ENCODE measurements at regions not wholly inside any gene's neighbourhood (a gene's known extent, or its start where the extent isn't known, plus 50 kb on each side); places are given as distances from the start of the nearest gene placed in this dataset.

DNA sequence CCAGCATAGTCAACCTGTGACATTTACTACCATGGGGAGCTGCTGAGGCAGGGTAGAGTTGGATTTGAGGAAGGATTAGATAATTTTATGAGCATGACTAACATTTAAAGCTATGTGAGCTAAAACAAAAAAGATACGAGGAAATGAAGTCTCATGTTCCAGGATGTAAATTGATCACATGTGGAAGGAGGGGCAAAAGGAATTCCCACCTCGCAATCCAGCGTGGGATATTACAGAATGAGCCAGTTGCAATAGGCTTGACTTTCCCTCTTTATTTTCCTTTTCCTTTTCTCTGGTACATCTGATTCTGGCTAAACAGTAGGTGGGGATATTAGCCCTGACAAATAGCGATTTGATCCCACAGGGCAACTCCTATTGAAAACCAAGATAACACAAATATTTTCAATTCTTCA is 214.9 kb upstream of the HMGA2 start:
- POLR2A ChIA-PET = interaction anchor here (1.6 to 2.8 kb wide), 2 partner anchors 35 to 215 kb away, joined by 5 to 9 read pairs; partner anchors contain the start of gene HMGA2
- peak; percentile 48 for DNase-seq (ENCODE audit: low read depth, low spot score)
- Histone ChIP-seq H3K9ac (ENCODE audit: low read length) (peak overlapping the region; percentile 30), H3K36me3 (ENCODE audit: control insufficient read depth in 1 of 2, insufficient read depth in 2 of 2, low read length in 2 of 2) (peaks cover 0 to 42% of the 10 kb centered on the region in 2 experiments; a peak in 2 of 4 replicates), H3K79me2 (ENCODE audit: insufficient read depth, low read length) (peaks cover 20% of the 10 kb centered on the region), H3K27ac (ENCODE audit: low read depth, low read length) (peak overlapping the region; percentile 94), H3K27me3 (ENCODE audit: insufficient read depth, low read length) (no peaks in the 10 kb centered on the region), H4K20me1 (ENCODE audit: insufficient read depth) (no peaks in the 10 kb centered on the region), H3K9me3 (ENCODE audit: control insufficient read depth in 1 of 2, insufficient read depth in 1 of 2, low read depth in 1 of 2, low read length in 2 of 2) (peaks cover 0 to 3% of the 10 kb centered on the region in 2 experiments; a peak in 1 of 4 replicates), H2AFZ (ENCODE audit: low read depth, low read length, poor library complexity, severe bottlenecking) (no peak overlapping the region), H3K4me3 (replicated peaks in 1 of 2; ENCODE audit: low read depth in 1 of 2, low read length in 2 of 2) (no peak overlapping the region), H3K4me1 (ENCODE audit: control insufficient read depth in 1 of 2, insufficient read depth in 2 of 2, low read length in 2 of 2) (peaks cover 61 to 94% of the 10 kb centered on the region in 2 experiments), H3K9me2 (ENCODE audit: insufficient read depth) (no peaks in the 10 kb centered on the region), H3K4me2 (ENCODE audit: low read length) (peak overlapping the region; percentile 30)
- intact Hi-C loops (cut with micrococcal nuclease) = no loop called here
- peak; percentile 48 for ATAC-seq
- RAD21 ChIA-PET (ENCODE audit: low non-redundant PET in 1 of 2, low total read pairs in 2 of 2, uncharacterized antibody in 2 of 2, unreplicated experiment in 2 of 2) = interaction anchor here in 1 of 2 experiments (0.9 kb wide), 1 partner anchor 98 kb away, joined by 3 read pairs; no protein-coding TSS in a partner anchor
- CTCF ChIA-PET = no interaction called here
- BruUV-seq (replicated peaks) = no TSS peak
- TF ChIP-seq EGR1 (IDR thresholded peaks at IDR 0.05; ENCODE audit: low read depth) (0 out of 2 replicates have a peak, but pooled peaks have one; percentile 12), CBX3 (IDR thresholded peaks at IDR 0.05; ENCODE audit: low read depth) (0 out of 2 replicates have a peak, but pooled peaks have one; percentile 52), POLR2AphosphoS5 (IDR thresholded peaks at IDR 0.05; ENCODE audit: low read depth, low read length) (peak; percentile 51), REST (IDR thresholded peaks at IDR 0.05; ENCODE audit: low read depth) (no peak), SIN3A (IDR thresholded peaks at IDR 0.05; ENCODE audit: low read depth) (no peak), RAD21 (IDR thresholded peaks at IDR 0.05; ENCODE audit: low read depth) (peak; percentile 61), TCF7L2 (IDR thresholded peaks at IDR 0.05; ENCODE audit: borderline replicate concordance, extremely low read depth, insufficient read depth, insufficient read length) (peak; percentile 24), SP1 (IDR thresholded peaks at IDR 0.05; ENCODE audit: low read depth) (peak; percentile 78), ELF1 (IDR thresholded peaks at IDR 0.05; ENCODE audit: borderline replicate concordance, low read depth) (no peak), MAX (IDR thresholded peaks at IDR 0.05) (peak; percentile 66), ZNF274 (IDR thresholded peaks at IDR 0.05; ENCODE audit: low read depth, low read length) (no peak), ZFX (IDR thresholded peaks at IDR 0.05) (no peak), JUND (IDR thresholded peaks at IDR 0.05) (peak; percentile 56; the same call in 1 of the 2 replicates), FOSL1 (IDR thresholded peaks at IDR 0.05; ENCODE audit: low read depth) (peak; percentile 50), CEBPB (IDR thresholded peaks at IDR 0.05; ENCODE audit: low read depth) (peak; percentile 47; the same call in 1 of the 2 replicates), YY1 (IDR thresholded peaks at IDR 0.05; ENCODE audit: extremely low read depth, insufficient replicate concordance, low read depth, low read length) (no peak), SRF (IDR thresholded peaks at IDR 0.05; ENCODE audit: low read depth) (no peak)
- TF ChIP-seq, protein P1, sequence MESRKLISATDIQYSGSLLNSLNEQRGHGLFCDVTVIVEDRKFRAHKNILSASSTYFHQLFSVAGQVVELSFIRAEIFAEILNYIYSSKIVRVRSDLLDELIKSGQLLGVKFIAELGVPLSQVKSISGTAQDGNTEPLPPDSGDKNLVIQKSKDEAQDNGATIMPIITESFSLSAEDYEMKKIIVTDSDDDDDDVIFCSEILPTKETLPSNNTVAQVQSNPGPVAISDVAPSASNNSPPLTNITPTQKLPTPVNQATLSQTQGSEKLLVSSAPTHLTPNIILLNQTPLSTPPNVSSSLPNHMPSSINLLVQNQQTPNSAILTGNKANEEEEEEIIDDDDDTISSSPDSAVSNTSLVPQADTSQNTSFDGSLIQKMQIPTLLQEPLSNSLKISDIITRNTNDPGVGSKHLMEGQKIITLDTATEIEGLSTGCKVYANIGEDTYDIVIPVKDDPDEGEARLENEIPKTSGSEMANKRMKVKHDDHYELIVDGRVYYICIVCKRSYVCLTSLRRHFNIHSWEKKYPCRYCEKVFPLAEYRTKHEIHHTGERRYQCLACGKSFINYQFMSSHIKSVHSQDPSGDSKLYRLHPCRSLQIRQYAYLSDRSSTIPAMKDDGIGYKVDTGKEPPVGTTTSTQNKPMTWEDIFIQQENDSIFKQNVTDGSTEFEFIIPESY (IDR thresholded peaks at IDR 0.05; ENCODE audit: extremely low read depth, insufficient replicate concordance, low read length) = no peak
- TF ChIP-seq, protein P2, sequence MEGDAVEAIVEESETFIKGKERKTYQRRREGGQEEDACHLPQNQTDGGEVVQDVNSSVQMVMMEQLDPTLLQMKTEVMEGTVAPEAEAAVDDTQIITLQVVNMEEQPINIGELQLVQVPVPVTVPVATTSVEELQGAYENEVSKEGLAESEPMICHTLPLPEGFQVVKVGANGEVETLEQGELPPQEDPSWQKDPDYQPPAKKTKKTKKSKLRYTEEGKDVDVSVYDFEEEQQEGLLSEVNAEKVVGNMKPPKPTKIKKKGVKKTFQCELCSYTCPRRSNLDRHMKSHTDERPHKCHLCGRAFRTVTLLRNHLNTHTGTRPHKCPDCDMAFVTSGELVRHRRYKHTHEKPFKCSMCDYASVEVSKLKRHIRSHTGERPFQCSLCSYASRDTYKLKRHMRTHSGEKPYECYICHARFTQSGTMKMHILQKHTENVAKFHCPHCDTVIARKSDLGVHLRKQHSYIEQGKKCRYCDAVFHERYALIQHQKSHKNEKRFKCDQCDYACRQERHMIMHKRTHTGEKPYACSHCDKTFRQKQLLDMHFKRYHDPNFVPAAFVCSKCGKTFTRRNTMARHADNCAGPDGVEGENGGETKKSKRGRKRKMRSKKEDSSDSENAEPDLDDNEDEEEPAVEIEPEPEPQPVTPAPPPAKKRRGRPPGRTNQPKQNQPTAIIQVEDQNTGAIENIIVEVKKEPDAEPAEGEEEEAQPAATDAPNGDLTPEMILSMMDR (IDR thresholded peaks at IDR 0.05 in 2 of 3, conservative IDR thresholded peaks at IDR 0.05 in 1 of 3; ENCODE audit: borderline replicate concordance in 1 of 3, insufficient read depth in 1 of 3, low read depth in 2 of 3, low read length in 2 of 3) = 0 out of 6 replicates have a peak, but pooled peaks of 1 of the 3 experiments have one; percentile 4
- TF ChIP-seq, protein P3, sequence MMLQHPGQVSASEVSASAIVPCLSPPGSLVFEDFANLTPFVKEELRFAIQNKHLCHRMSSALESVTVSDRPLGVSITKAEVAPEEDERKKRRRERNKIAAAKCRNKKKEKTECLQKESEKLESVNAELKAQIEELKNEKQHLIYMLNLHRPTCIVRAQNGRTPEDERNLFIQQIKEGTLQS (IDR thresholded peaks at IDR 0.05) = no peak

Data from HCT116 (cell line).